Right ventricle myocardium superior (tissue), 1 donor: ENCODE measurements at regions not wholly inside any gene's neighbourhood (a gene's known extent, or its start where the extent isn't known, plus 50 kb on each side); places are given as distances from the start of the nearest gene placed in this dataset.

Experiments
- ATAC-seq: fragments of 200-7000 bp; cut with Tn5 transposase; one replicate; pipeline ENCODE4 v1.9.1; 2020; ENCODE audit warnings: mild to moderate bottlenecking; ENCODE audit not compliant: poor library complexity
- DNase-seq: peaks from one replicate; pipeline ENCODE4 v3.0.0-alpha.2; 2020
- intact Hi-C: fragments of 100-400 bp; cut with DNase I; formaldehyde crosslinking; loops from one replicate; pipeline ENCODE4 v1.11.2; 2022
- donor health status: DM: no; HTN: yes; CAD: no; lungs with severe emphysema.

- DNase-seq: no peak
- ATAC-seq: no peak
- intact Hi-C loops: no loop called here
Measured at GRCh38 chr5:6003040-6003825, 375.1 kb downstream of the MED10 start.

- ATAC-seq (no peak), DNase-seq (no peak)
- intact Hi-C loops: no loop called here
Measured at GRCh38 chr5:6000867-6001266, 377.5 kb downstream of the MED10 start.

- ATAC-seq (no peak), DNase-seq (no peak)
- intact Hi-C loops: no loop called here
Measured at GRCh38 chr5:5995819-5996218, 382.5 kb downstream of the MED10 start.

- ATAC-seq: no peak
- no peak for DNase-seq
Measured at GRCh38 chr5:5986492-5987178, 391.7 kb downstream of the MED10 start.

GRCh38 chr5:5985332-5985731 is 393.0 kb downstream of the MED10 start:
- DNase-seq (no peak), ATAC-seq (no peak)
- intact Hi-C loops: no loop called here

More at GRCh38 chr5:5986492-5987178, 391.7 kb downstream of the MED10 start:
- intact Hi-C loops: no loop called here

GRCh38 chr5:5983261-5983980 is 394.9 kb downstream of the MED10 start:
- intact Hi-C loops: no loop called here
- ATAC-seq (no peak), DNase-seq (no peak)

GRCh38 chr5:5981562-5981961 is 396.8 kb downstream of the MED10 start:
- intact Hi-C loops: no loop called here
- ATAC-seq (no peak), DNase-seq (no peak)

GRCh38 chr5:5980538-5980895 is 397.8 kb downstream of the MED10 start:
- ATAC-seq (no peak), DNase-seq (no peak)
- intact Hi-C loops: no loop called here

GRCh38 chr5:5979761-5980537 is 398.4 kb downstream of the MED10 start:
- no peak for ATAC-seq
- no peak for DNase-seq
- intact Hi-C loops: no loop called here

- ATAC-seq: no peak
Measured at GRCh38 chr5:5979377-5979760, 399.0 kb downstream of the MED10 start.

GRCh38 chr5:5978501-5979376 is 399.6 kb downstream of the MED10 start:
- ATAC-seq: no peak
- intact Hi-C loops: no loop called here
- DNase-seq: no peak

More at GRCh38 chr5:5979377-5979760, 399.0 kb downstream of the MED10 start:
- intact Hi-C loops: no loop called here
- no peak for DNase-seq

- no peak for ATAC-seq
- intact Hi-C loops: no loop called here
- DNase-seq: no peak
Measured at GRCh38 chr5:5971203-5971602, 407.1 kb downstream of the MED10 start.

- ATAC-seq: no peak
- no peak for DNase-seq
- intact Hi-C loops: no loop called here
Measured at GRCh38 chr5:5969942-5970483, 408.3 kb downstream of the MED10 start.

- no peak for ATAC-seq
- intact Hi-C loops: no loop called here
- no peak for DNase-seq
Measured at GRCh38 chr5:5968981-5969380, 409.4 kb downstream of the MED10 start.

- DNase-seq: no peak
- ATAC-seq: no peak
- intact Hi-C loops: no loop called here
Measured at GRCh38 chr5:5967944-5968343, 410.4 kb downstream of the MED10 start.

- no peak for ATAC-seq
- DNase-seq: no peak
- intact Hi-C loops: no loop called here
Measured at GRCh38 chr5:5967373-5967772, 411.0 kb downstream of the MED10 start.

GRCh38 chr5:5965132-5965531 is 413.2 kb downstream of the MED10 start:
- no peak for ATAC-seq
- DNase-seq: no peak
- intact Hi-C loops: no loop called here

- no peak for DNase-seq
- intact Hi-C loops: no loop called here
- no peak for ATAC-seq
Measured at GRCh38 chr5:5964347-5964746, 414.0 kb downstream of the MED10 start.
